H1 (cell line): ENCODE measurements at regions not wholly inside any gene's neighbourhood (a gene's known extent, or its start where the extent isn't known, plus 50 kb on each side); places are given as distances from the start of the nearest gene placed in this dataset.

Experiments
- CTCF ChIA-PET: fragments of 300-600 bp; sonication (Branson Sonifier 250); formaldehyde crosslinking; loops from one replicate; lab custom pipeline; 2021; ENCODE audit not compliant: partially characterized antibody; lab: Charles Lee
- POLR2A ChIA-PET: fragments of 300-600 bp; sonication (Branson Sonifier 250); formaldehyde crosslinking; loops from one replicate; lab custom pipeline; 2021; ENCODE audit warnings: inconsistent platforms; ENCODE audit not compliant: partially characterized antibody; lab: Charles Lee
- DNase-seq, 2 experiments: peaks; one replicate each; pipeline versions ENCODE4 v3.0.0 to v3.0.0-alpha.2; 2010 to 2022; ENCODE audit warnings: low spot score in 2 of 2, low read depth in 1 of 2, mixed read lengths in 1 of 2
- FAIRE-seq: peaks from 2 replicates; lab custom pipeline; 2011; peaks lifted over from hg19 to GRCh38; lab: Jason Lieb, UNC
- H2AFZ ChIP-seq: 2 replicates; pipeline ENCODE4 v1.8.1; 2012; ENCODE audit warnings: low read length, inconsistent platforms
- H2AK5ac ChIP-seq: 2 replicates; pipeline ENCODE4 v1.6.1; 2013; ENCODE audit warnings: low read depth, low read length
- H2BK120ac ChIP-seq: replicated peaks from 2 replicates; pipeline ENCODE3; 2013; ENCODE audit warnings: low read depth, low read length, inconsistent platforms
- H2BK12ac ChIP-seq: 2 replicates; pipeline ENCODE4 v1.6.1; 2013; ENCODE audit warnings: low read depth, low read length
- H2BK15ac ChIP-seq: 2 replicates; pipeline ENCODE4 v1.6.1; 2013; ENCODE audit warnings: low read length
- H2BK20ac ChIP-seq: 2 replicates; pipeline ENCODE4 v1.6.1; 2013; ENCODE audit warnings: low read length
- H2BK5ac ChIP-seq: 2 replicates; pipeline ENCODE4 v1.6.1; 2013; ENCODE audit warnings: low read depth, low read length
- H3K14ac ChIP-seq: 2 replicates; pipeline ENCODE4 v1.6.1; 2013; ENCODE audit warnings: inconsistent platforms; ENCODE audit not compliant: insufficient read length
- H3K18ac ChIP-seq: 2 replicates; pipeline ENCODE4 v1.6.1; 2013; ENCODE audit warnings: low read length; ENCODE audit errors: extremely low read depth
- H3K23ac ChIP-seq: 2 replicates; pipeline ENCODE4 v1.6.1; 2013; ENCODE audit warnings: inconsistent platforms; ENCODE audit not compliant: insufficient read length
- H3K23me2 ChIP-seq: 2 replicates; pipeline ENCODE4 v1.6.1; 2013; ENCODE audit warnings: low read depth, low read length
- H3K27ac ChIP-seq: 2 replicates; pipeline ENCODE4 v1.6.1; 2011; ENCODE audit warnings: low read depth, low read length, inconsistent platforms
- H3K27me3 ChIP-seq, 4 experiments: replicated peaks in 1 of 4; 1 replicate in 1 of 4; 2 replicates in 3 of 4; pipeline versions ENCODE4 v1.6.1 to v1.8.1; 2011 to 2013; ENCODE audit warnings: low read length in 3 of 4, mild to moderate bottlenecking in 3 of 4, inconsistent platforms in 2 of 4, mixed read lengths in 2 of 4, moderate library complexity in 1 of 4; ENCODE audit not compliant: control insufficient read depth in 3 of 4, insufficient read depth in 3 of 4; ENCODE audit errors: extremely low read depth in 1 of 4
- H3K36me3 ChIP-seq, 4 experiments: 2 replicates each; pipeline versions ENCODE4 v1.6.1 to v1.8.1; 2011 to 2013; ENCODE audit warnings: mild to moderate bottlenecking in 4 of 4, low read length in 3 of 4, moderate library complexity in 2 of 4, control low read depth in 1 of 4, inconsistent platforms in 1 of 4; ENCODE audit not compliant: insufficient read depth in 4 of 4, control insufficient read depth in 2 of 4
- H3K4ac ChIP-seq: replicated peaks from 2 replicates; pipeline ENCODE3; 2013; ENCODE audit warnings: low read length, low read depth, mixed read lengths, inconsistent platforms; ENCODE audit not compliant: insufficient read length
- H3K4me1 ChIP-seq, 4 experiments: replicated peaks in 1 of 4; 1 replicate in 1 of 4; 2 replicates in 3 of 4; pipeline versions ENCODE4 v1.6.1 to v1.8.1; 2011 to 2013; ENCODE audit warnings: low read length in 3 of 4, inconsistent platforms in 2 of 4, mixed read lengths in 1 of 4; ENCODE audit not compliant: insufficient read depth in 4 of 4, control insufficient read depth in 3 of 4
- H3K4me2 ChIP-seq, 2 experiments: 2 replicates each; pipeline versions ENCODE4 v1.6.1 to v1.8.1; 2011 to 2013; ENCODE audit warnings: low read depth in 2 of 2, low read length in 2 of 2, control low read depth in 1 of 2, inconsistent platforms in 1 of 2, mild to moderate bottlenecking in 1 of 2; ENCODE audit not compliant: insufficient read depth in 1 of 2
- H3K4me3 ChIP-seq, 4 experiments: fragments of 200-600, 300-600 bp in 1 of 4; sonication (generic), shearing (Covaris generic), sonication (Bioruptor Twin) in 1 of 4; 2 replicates each; pipeline versions ENCODE4 v1.5.1 to v1.8.1; 2011 to 2016; ENCODE audit warnings: low read length in 4 of 4, low read depth in 3 of 4, control low read depth in 2 of 4, inconsistent platforms in 2 of 4, mild to moderate bottlenecking in 2 of 4, mixed read lengths in 1 of 4, moderate library complexity in 1 of 4; ENCODE audit not compliant: insufficient read depth in 2 of 4; ENCODE audit errors: extremely low read depth in 1 of 4
- H3K56ac ChIP-seq: replicated peaks from 2 replicates; pipeline ENCODE3; 2013; ENCODE audit warnings: low read depth, mild to moderate bottlenecking, mixed read lengths, low read length, inconsistent platforms; ENCODE audit not compliant: insufficient read length
- H3K79me1 ChIP-seq: 2 replicates; pipeline ENCODE4 v1.6.1; 2013; ENCODE audit warnings: low read depth, low read length, control low read depth
- H3K79me2 ChIP-seq, 2 experiments: 2 replicates each; pipeline versions ENCODE4 v1.6.1 to v1.8.1; 2012 to 2013; ENCODE audit warnings: low read length in 2 of 2, mild to moderate bottlenecking in 2 of 2, inconsistent platforms in 1 of 2; ENCODE audit not compliant: insufficient read depth in 2 of 2, control insufficient read depth in 1 of 2
- H3K9ac ChIP-seq, 4 experiments: replicated peaks in 1 of 4; 1 replicate in 1 of 4; 2 replicates in 3 of 4; pipeline versions ENCODE4 v1.6.1 to v1.8.1; 2011 to 2013; ENCODE audit warnings: low read depth in 3 of 4, low read length in 3 of 4, control low read depth in 2 of 4, mild to moderate bottlenecking in 2 of 4, moderate library complexity in 2 of 4, inconsistent platforms in 1 of 4; ENCODE audit errors: extremely low read depth in 1 of 4
- H3K9me3 ChIP-seq, 2 experiments: 2 replicates each; pipeline versions ENCODE4 v1.6.1 to v1.8.1; 2012 to 2013; ENCODE audit warnings: mild to moderate bottlenecking in 2 of 2, moderate library complexity in 2 of 2, control low read depth in 1 of 2, inconsistent platforms in 1 of 2, low read depth in 1 of 2, low read length in 1 of 2, mixed read lengths in 1 of 2; ENCODE audit not compliant: insufficient read depth in 2 of 2
- H4K20me1 ChIP-seq, 2 experiments: replicated peaks in 1 of 2; 2 replicates each; pipeline versions ENCODE3 to v1.8.1; 2011 to 2013; ENCODE audit warnings: inconsistent platforms in 2 of 2, low read length in 2 of 2, mild to moderate bottlenecking in 1 of 2; ENCODE audit not compliant: insufficient read depth in 2 of 2, control insufficient read depth in 1 of 2
- H4K5ac ChIP-seq: 2 replicates; pipeline ENCODE4 v1.6.1; 2013; ENCODE audit warnings: low read length, low read depth, mixed read lengths, inconsistent platforms; ENCODE audit not compliant: insufficient read length
- H4K8ac ChIP-seq: 2 replicates; pipeline ENCODE4 v1.8.0; 2013; ENCODE audit warnings: mild to moderate bottlenecking, moderate library complexity, low read length, inconsistent platforms; ENCODE audit not compliant: insufficient read depth; ENCODE audit errors: extremely low read depth
- H4K91ac ChIP-seq: replicated peaks from 2 replicates; pipeline ENCODE3; 2013; ENCODE audit warnings: low read length, mixed read lengths, inconsistent platforms; ENCODE audit not compliant: insufficient read length
- SP1 ChIP-seq: IDR thresholded peaks from 2 replicates; pipeline ENCODE4 v1.6.1; 2011; ENCODE audit warnings: low read depth, low read length
- WGBS, 2 experiments: shearing (Covaris generic) in 1 of 2; methylation state at CpG; one replicate each; pipeline versions ENCODE4 v1.1.6 to v1.1.7; 2013 to 2015; ENCODE audit warnings: low lambda C conversion rate in 2 of 2, mixed read lengths in 2 of 2, inconsistent platforms in 1 of 2, low coverage in 1 of 2, missing lambda C conversion rate in 1 of 2; ENCODE audit not compliant: insufficient replicate concordance in 2 of 2, insufficient coverage in 1 of 2, insufficient read length in 1 of 2; ENCODE audit errors: extremely low coverage in 1 of 2, missing lambda C conversion rate in 1 of 2; 5-methylcytosine and 5-hydroxymethylcytosine counted together

- Histone ChIP-seq H3K18ac (no peak overlapping the region), H3K4me3 (no peak overlapping the region), H3K27ac (no peak overlapping the region), H4K20me1 (no peaks in the 10 kb centered on the region), H3K27me3 (no peaks in the 10 kb centered on the region), H2BK20ac (no peak overlapping the region), H3K23ac (no peak overlapping the region), H3K36me3 (no peaks in the 10 kb centered on the region), H3K4me2 (no peak overlapping the region), H3K79me1 (no peaks in the 10 kb centered on the region), H2AFZ (no peak overlapping the region; the same call in 1 of the 2 replicates), H3K23me2 (no peaks in the 10 kb centered on the region), H3K9me3 (no peaks in the 10 kb centered on the region), H4K5ac (no peak overlapping the region), H3K79me2 (no peaks in the 10 kb centered on the region), H3K9ac (no peak overlapping the region), H3K56ac (no peak overlapping the region), H3K4me1 (no peaks in the 10 kb centered on the region), H3K14ac (no peak overlapping the region), H4K91ac (no peak overlapping the region), H2BK120ac (no peak overlapping the region), H3K4ac (no peak overlapping the region), H4K8ac (no peak overlapping the region), H2BK12ac (no peak overlapping the region), H2BK5ac (no peak overlapping the region), H2BK15ac (no peak overlapping the region), H2AK5ac (no peak overlapping the region)
- 92% methylated on average over 6 of the region's 6 CpGs; no CpG with 5 or more reads in 1 of the 2 experiments for WGBS, 2 experiments
- ChIA-PET POLR2A (no interaction called here), CTCF (interaction anchor here (1.1 kb wide), 1 partner anchor 22 kb away, joined by 3 read pairs; no protein-coding TSS in a partner anchor)
- no peak for FAIRE-seq
- no peak for DNase-seq
- TF ChIP-seq SP1 = no peak
These were observed 123.1 kb downstream of the SOCS6 start for GRCh38 chr18:70411876-70412435.
